ENCODE measurements at regions not wholly inside any gene's neighbourhood (a gene's known extent, or its start where the extent isn't known, plus 50 kb on each side); places are given as distances from the start of the nearest gene placed in this dataset.

GRCh38 chr21:33121715-33122475, 52.0 kb downstream of the OLIG1 start:
- TF ChIP-seq POLR2A (IDR thresholded peaks at IDR 0.05; ENCODE audit: low read depth, low read length): no peak
- TF ChIP-seq POLR2AphosphoS5 (IDR thresholded peaks at IDR 0.05; ENCODE audit: low read depth, low read length): no peak
- TF ChIP-seq TAF1 (IDR thresholded peaks at IDR 0.05; ENCODE audit: borderline replicate concordance, low read depth, low read length): no peak

Measured in GM12892 (cell line).